A673 (cell line): ENCODE measurements at regions not wholly inside any gene's neighbourhood (a gene's known extent, or its start where the extent isn't known, plus 50 kb on each side); places are given as distances from the start of the nearest gene placed in this dataset.

Source experiments
- BruUV-seq: library from RNA; stranded (reverse); fragments of 400-500 nt; replicated peaks from 2 replicates; lab custom pipeline; 2021; lab: Mats Ljungman, UMichigan
- CTCF ChIA-PET: fragments of 300-600 bp; sonication (Branson Sonifier 250); formaldehyde crosslinking; loops from one replicate; lab custom pipeline; 2022; ENCODE audit warnings: antibody characterized with exemption; lab: Charles Lee
- POLR2A ChIA-PET: fragments of 300-600 bp; sonication (Branson Sonifier 250); formaldehyde crosslinking; loops from one replicate; lab custom pipeline; 2022; ENCODE audit warnings: antibody characterized with exemption; ENCODE audit not compliant: low non-redundant PET; lab: Charles Lee
- DNase-seq: peaks from one replicate; pipeline ENCODE4 v3.0.0-alpha.2; 2015; ENCODE audit warnings: low spot score
- H3K27ac ChIP-seq: fragments of 200-600 bp; sonication (generic); 2 replicates; pipeline ENCODE4 v1.5.1; 2016; ENCODE audit warnings: mixed run types, low read depth, mild to moderate bottlenecking, mixed read lengths, antibody characterized with exemption, low read length; ENCODE audit not compliant: poor library complexity, severe bottlenecking
- H3K27me3 ChIP-seq: fragments of 200-600 bp; sonication (generic); replicated peaks from 2 replicates; pipeline ENCODE4 v1.6.1; 2017; ENCODE audit warnings: mixed run types, low read depth, mild to moderate bottlenecking, mixed read lengths, antibody characterized with exemption, low read length; ENCODE audit not compliant: insufficient read depth, poor library complexity
- H3K36me3 ChIP-seq: fragments of 200-600 bp; sonication (generic); 2 replicates; pipeline ENCODE4 v1.6.1; 2016; ENCODE audit warnings: mixed run types, mild to moderate bottlenecking, mixed read lengths, antibody characterized with exemption, low read length; ENCODE audit not compliant: insufficient read depth, poor library complexity, severe bottlenecking
- H3K4me1 ChIP-seq: fragments of 200-600 bp; sonication (generic); 2 replicates; pipeline ENCODE4 v1.6.1; 2017; ENCODE audit warnings: mixed run types, mild to moderate bottlenecking, mixed read lengths, antibody characterized with exemption, low read length; ENCODE audit not compliant: insufficient read depth, poor library complexity, severe bottlenecking
- H3K4me3 ChIP-seq: fragments of 200-600 bp; sonication (generic); 2 replicates; pipeline ENCODE4 v1.5.1; 2016; ENCODE audit warnings: low read depth, mixed run types, mild to moderate bottlenecking, mixed read lengths, low read length; ENCODE audit not compliant: poor library complexity, severe bottlenecking
- H3K9me3 ChIP-seq: fragments of 200-600 bp; sonication (generic); 2 replicates; pipeline ENCODE4 v1.6.1; 2016; ENCODE audit warnings: mixed run types, low read depth, mild to moderate bottlenecking, mixed read lengths, antibody characterized with exemption, low read length; ENCODE audit not compliant: poor library complexity, severe bottlenecking
- EZH2 ChIP-seq: fragments of 200-600 bp; sonication (generic); IDR thresholded peaks from 2 replicates; pipeline ENCODE4 v1.6.1; 2017; ENCODE audit warnings: borderline replicate concordance, low read depth, mild to moderate bottlenecking, mixed read lengths, antibody characterized with exemption, low read length; ENCODE audit not compliant: poor library complexity, severe bottlenecking
- intact Hi-C: fragments of 100-400 bp; cut with micrococcal nuclease; formaldehyde crosslinking; loops from one replicate; pipeline ENCODE4 v1.10.0; 2022; ENCODE audit not compliant: unreplicated experiment
- TF ChIP-seq, protein P1 (sequence below): fragments of 300-800, 200-600 bp; sonication (generic); conservative IDR thresholded peaks from 2 replicates; pipeline ENCODE4 v1.5.1; 2017; ENCODE audit warnings: low read depth, mild to moderate bottlenecking, antibody characterized with exemption, low read length, moderate library complexity, mixed read lengths

GRCh38 chr7:51732116-51732515, 415.5 kb upstream of the COBL start:
- POLR2A ChIA-PET: no interaction called here
- H3K27ac ChIP-seq: no peak overlapping the region
- no peaks in the 10 kb centered on the region for H3K4me1 ChIP-seq
- H3K36me3 ChIP-seq: no peaks in the 10 kb centered on the region
- no peak for DNase-seq
- no peak for TF ChIP-seq EZH2
- TF ChIP-seq, protein P1, sequence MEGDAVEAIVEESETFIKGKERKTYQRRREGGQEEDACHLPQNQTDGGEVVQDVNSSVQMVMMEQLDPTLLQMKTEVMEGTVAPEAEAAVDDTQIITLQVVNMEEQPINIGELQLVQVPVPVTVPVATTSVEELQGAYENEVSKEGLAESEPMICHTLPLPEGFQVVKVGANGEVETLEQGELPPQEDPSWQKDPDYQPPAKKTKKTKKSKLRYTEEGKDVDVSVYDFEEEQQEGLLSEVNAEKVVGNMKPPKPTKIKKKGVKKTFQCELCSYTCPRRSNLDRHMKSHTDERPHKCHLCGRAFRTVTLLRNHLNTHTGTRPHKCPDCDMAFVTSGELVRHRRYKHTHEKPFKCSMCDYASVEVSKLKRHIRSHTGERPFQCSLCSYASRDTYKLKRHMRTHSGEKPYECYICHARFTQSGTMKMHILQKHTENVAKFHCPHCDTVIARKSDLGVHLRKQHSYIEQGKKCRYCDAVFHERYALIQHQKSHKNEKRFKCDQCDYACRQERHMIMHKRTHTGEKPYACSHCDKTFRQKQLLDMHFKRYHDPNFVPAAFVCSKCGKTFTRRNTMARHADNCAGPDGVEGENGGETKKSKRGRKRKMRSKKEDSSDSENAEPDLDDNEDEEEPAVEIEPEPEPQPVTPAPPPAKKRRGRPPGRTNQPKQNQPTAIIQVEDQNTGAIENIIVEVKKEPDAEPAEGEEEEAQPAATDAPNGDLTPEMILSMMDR: no peak
- no peak overlapping the region for H3K4me3 ChIP-seq
- CTCF ChIA-PET: no interaction called here
- no TSS peak for BruUV-seq
- H3K27me3 ChIP-seq: no peaks in the 10 kb centered on the region
- peaks cover 58% of the 10 kb centered on the region for H3K9me3 ChIP-seq
- intact Hi-C loops: no loop called here

GRCh38 chr7:51731075-51731474, 414.5 kb upstream of the COBL start:
- intact Hi-C loops: no loop called here
- Histone ChIP-seq H3K4me3 (no peak overlapping the region), H3K9me3 (peaks cover 57% of the 10 kb centered on the region), H3K4me1 (no peaks in the 10 kb centered on the region), H3K27ac (no peak overlapping the region), H3K36me3 (no peaks in the 10 kb centered on the region), H3K27me3 (no peaks in the 10 kb centered on the region)
- TF ChIP-seq EZH2: no peak
- TF ChIP-seq, protein P1: no peak
- CTCF ChIA-PET: no interaction called here
- POLR2A ChIA-PET: no interaction called here
- no peak for DNase-seq
- no TSS peak for BruUV-seq

DNA sequence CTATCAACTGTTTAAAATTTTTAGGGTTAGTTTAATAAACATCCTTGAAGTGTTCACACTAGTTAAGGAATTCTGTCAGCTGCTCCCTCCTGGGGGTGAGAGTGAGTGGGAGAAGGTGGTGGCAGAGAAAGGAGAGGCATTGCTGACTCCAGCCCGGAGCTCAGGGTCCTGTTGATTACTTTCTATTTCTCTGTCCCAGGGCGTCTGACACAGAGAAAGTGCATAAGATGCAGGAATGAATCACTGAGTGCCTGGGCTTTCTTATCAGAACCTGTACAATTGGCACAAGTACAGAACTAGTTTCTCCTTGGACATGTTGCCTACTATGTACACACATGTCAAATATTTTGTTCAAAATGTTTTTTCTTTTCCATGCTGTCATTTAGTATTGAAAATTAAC, 410.8 kb upstream of the COBL start:
- H3K36me3 ChIP-seq: no peaks in the 10 kb centered on the region
- H3K4me1 ChIP-seq: no peaks in the 10 kb centered on the region
- BruUV-seq: no TSS peak
- intact Hi-C loops: no loop called here
- CTCF ChIA-PET: no interaction called here
- H3K27me3 ChIP-seq: no peaks in the 10 kb centered on the region
- TF ChIP-seq, protein P1: no peak
- no peak for TF ChIP-seq EZH2
- H3K4me3 ChIP-seq: no peak overlapping the region
- H3K27ac ChIP-seq: no peak overlapping the region
- H3K9me3 ChIP-seq: peaks cover 70% of the 10 kb centered on the region
- POLR2A ChIA-PET: no interaction called here
- DNase-seq: no peak
